ENCODE measurements at regions not wholly inside any gene's neighbourhood (a gene's known extent, or its start where the extent isn't known, plus 50 kb on each side); places are given as distances from the start of the nearest gene placed in this dataset.

DNA sequence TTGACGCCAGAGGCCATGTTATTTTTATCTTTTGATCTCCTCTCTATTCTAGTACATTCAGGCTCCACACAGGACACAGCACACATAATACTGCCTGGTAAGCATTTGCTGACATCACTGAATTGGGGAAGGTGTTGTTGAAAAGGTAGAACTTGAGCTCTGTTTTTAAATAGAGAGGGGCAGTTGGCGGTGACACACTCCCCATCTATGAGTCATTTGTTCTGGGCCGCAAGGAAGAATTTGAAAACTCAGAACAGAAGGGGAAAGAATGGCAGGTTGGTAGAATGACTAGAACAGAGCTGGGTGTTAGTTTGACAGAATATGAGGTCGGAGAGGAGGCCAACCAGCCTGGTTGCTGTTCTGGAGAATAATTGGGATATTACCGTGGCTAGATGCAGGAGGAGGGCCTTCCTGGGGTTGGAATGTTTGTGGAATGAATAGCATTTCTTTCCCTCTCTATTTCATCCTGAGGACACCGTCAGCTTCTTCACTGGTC lies 52.1 kb upstream of the ERRFI1 start:
- TF ChIP-seq, protein P1, sequence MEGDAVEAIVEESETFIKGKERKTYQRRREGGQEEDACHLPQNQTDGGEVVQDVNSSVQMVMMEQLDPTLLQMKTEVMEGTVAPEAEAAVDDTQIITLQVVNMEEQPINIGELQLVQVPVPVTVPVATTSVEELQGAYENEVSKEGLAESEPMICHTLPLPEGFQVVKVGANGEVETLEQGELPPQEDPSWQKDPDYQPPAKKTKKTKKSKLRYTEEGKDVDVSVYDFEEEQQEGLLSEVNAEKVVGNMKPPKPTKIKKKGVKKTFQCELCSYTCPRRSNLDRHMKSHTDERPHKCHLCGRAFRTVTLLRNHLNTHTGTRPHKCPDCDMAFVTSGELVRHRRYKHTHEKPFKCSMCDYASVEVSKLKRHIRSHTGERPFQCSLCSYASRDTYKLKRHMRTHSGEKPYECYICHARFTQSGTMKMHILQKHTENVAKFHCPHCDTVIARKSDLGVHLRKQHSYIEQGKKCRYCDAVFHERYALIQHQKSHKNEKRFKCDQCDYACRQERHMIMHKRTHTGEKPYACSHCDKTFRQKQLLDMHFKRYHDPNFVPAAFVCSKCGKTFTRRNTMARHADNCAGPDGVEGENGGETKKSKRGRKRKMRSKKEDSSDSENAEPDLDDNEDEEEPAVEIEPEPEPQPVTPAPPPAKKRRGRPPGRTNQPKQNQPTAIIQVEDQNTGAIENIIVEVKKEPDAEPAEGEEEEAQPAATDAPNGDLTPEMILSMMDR (conservative IDR thresholded peaks at IDR 0.05): no peak
- TF ChIP-seq ZFX (IDR thresholded peaks at IDR 0.05): no peak
